Activated T-helper 1 cell treated with anti-CD3 and anti-CD28 coated beads, Interleukin-2, amount 50 U/mL, for 16 hours (primary cell): ENCODE measurements at regions not wholly inside any gene's neighbourhood (a gene's known extent, or its start where the extent isn't known, plus 50 kb on each side); places are given as distances from the start of the nearest gene placed in this dataset.

ENCODE experiments used
- DNase-seq, 2 donors: peaks; one replicate each; pipeline ENCODE4 v3.0.0-alpha.2; 2020; ENCODE audit warnings: low read depth in 1 of 2, low spot score in 1 of 2

GRCh38 chr1:29709704-29710280 is 473.5 kb downstream of the PTPRU start:
- DNase-seq: no peak

- DNase-seq: no peak
Measured at GRCh38 chr1:29708796-29709703, 472.7 kb downstream of the PTPRU start.

GRCh38 chr1:29708381-29708780 is 472.1 kb downstream of the PTPRU start:
- DNase-seq: no peak

- no peak for DNase-seq
Measured at GRCh38 chr1:29707796-29708195, 471.5 kb downstream of the PTPRU start.

GRCh38 chr1:29706936-29707335 is 470.6 kb downstream of the PTPRU start:
- DNase-seq: no peak

- DNase-seq: no peak
Measured at GRCh38 chr1:29704430-29704829, 468.1 kb downstream of the PTPRU start.

- no peak for DNase-seq
Measured at GRCh38 chr1:29703596-29704370, 467.5 kb downstream of the PTPRU start.

GRCh38 chr1:29700491-29700890 is 464.2 kb downstream of the PTPRU start:
- DNase-seq: no peak

- DNase-seq: no peak
Measured at GRCh38 chr1:29698626-29699025, 462.3 kb downstream of the PTPRU start.

GRCh38 chr1:29698033-29698432 is 461.7 kb downstream of the PTPRU start:
- DNase-seq: no peak

- DNase-seq: no peak
Measured at GRCh38 chr1:29697391-29697780, 461.1 kb downstream of the PTPRU start.

GRCh38 chr1:29696656-29697390 is 460.5 kb downstream of the PTPRU start:
- no peak for DNase-seq

GRCh38 chr1:29695803-29696202 is 459.5 kb downstream of the PTPRU start:
- DNase-seq: no peak

- DNase-seq: no peak
Measured at GRCh38 chr1:29695036-29695435, 458.7 kb downstream of the PTPRU start.

GRCh38 chr1:29691499-29691898 is 455.2 kb downstream of the PTPRU start:
- DNase-seq: no peak

- no peak for DNase-seq
Measured at GRCh38 chr1:29690156-29690555, 453.8 kb downstream of the PTPRU start.

- no peak for DNase-seq
Measured at GRCh38 chr1:29689372-29690030, 453.2 kb downstream of the PTPRU start.

- DNase-seq: no peak
Measured at GRCh38 chr1:29688471-29689365, 452.4 kb downstream of the PTPRU start.

- DNase-seq: no peak
Measured at GRCh38 chr1:29687601-29688244, 451.4 kb downstream of the PTPRU start.
